ENCODE measurements at regions not wholly inside any gene's neighbourhood (a gene's known extent, or its start where the extent isn't known, plus 50 kb on each side); places are given as distances from the start of the nearest gene placed in this dataset.

- TF ChIP-seq, protein P1, sequence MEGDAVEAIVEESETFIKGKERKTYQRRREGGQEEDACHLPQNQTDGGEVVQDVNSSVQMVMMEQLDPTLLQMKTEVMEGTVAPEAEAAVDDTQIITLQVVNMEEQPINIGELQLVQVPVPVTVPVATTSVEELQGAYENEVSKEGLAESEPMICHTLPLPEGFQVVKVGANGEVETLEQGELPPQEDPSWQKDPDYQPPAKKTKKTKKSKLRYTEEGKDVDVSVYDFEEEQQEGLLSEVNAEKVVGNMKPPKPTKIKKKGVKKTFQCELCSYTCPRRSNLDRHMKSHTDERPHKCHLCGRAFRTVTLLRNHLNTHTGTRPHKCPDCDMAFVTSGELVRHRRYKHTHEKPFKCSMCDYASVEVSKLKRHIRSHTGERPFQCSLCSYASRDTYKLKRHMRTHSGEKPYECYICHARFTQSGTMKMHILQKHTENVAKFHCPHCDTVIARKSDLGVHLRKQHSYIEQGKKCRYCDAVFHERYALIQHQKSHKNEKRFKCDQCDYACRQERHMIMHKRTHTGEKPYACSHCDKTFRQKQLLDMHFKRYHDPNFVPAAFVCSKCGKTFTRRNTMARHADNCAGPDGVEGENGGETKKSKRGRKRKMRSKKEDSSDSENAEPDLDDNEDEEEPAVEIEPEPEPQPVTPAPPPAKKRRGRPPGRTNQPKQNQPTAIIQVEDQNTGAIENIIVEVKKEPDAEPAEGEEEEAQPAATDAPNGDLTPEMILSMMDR (IDR thresholded peaks at IDR 0.05), result no peak
- TF ChIP-seq POLR2A (IDR thresholded peaks at IDR 0.05), result no peak
These were observed 493.3 kb upstream of the GCFC2 start for GRCh38 chr2:76204048-76204447.
